ENCODE measurements at regions not wholly inside any gene's neighbourhood (a gene's known extent, or its start where the extent isn't known, plus 50 kb on each side); places are given as distances from the start of the nearest gene placed in this dataset.

DNA sequence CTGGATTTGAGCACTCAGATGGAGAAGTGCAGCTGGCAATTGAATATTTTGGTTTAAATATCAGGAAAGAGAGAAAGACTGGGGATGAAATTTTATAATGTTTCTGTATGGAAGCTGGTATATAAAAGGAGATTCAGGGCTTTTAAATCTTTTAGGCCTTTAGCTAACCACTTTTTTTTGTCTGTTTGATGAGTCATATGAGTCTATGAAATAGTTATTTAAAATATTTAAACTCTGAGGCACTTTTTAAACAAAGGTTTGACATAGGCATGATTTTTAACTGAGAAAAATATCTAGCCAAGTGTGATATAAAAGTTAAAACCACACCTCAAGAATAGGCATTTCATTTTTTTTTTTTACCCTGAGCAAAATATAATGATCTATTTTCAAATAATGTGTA, 944.3 kb downstream of the GATA3 start:
- TF ChIP-seq GATA3 (IDR thresholded peaks at IDR 0.05; ENCODE audit: low read depth, low read length) (no peak), GATA2 (IDR thresholded peaks at IDR 0.05; ENCODE audit: low read depth, low read length) (no peak)

DNA sequence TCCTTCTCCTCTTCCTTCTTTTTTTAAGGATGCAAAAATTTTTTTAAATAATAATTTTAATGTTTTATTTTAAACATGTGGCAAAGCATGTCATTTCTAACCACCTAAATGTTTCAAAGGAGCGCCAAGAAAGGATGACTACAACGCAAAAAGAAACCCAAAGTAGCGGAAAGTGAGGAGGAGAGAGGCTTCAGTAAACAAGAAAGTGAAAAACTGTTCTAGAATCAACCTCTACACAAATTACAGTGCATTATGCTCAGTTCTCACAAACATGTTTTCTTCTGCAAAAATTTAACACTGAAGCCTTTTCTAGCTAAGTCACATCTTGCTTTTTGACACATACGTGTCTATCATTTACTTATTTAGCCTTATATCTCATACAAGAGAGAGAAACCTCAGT, 948.6 kb downstream of the GATA3 start:
- TF ChIP-seq GATA2 (IDR thresholded peaks at IDR 0.05; ENCODE audit: low read depth, low read length) (no peak), GATA3 (IDR thresholded peaks at IDR 0.05; ENCODE audit: low read depth, low read length) (no peak)

DNA sequence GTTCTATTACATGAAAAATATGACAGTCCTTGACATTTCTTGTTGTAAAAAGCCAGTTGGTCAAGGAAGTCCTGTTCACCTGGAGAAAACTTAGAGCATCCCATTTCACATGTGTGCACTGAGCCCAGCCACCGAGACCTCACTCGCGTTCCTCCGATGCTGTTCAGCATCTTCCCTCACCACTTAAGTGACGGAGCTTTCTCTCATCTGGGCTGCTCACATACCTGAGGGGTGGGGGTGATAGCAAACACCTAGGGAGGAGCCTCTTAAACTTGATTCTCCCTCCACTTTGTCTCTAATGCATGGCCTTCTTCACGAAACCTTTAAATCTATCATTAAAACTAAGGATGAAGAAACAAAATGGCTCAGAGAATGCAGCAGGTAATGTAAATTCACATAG, 950.2 kb downstream of the GATA3 start:
- TF ChIP-seq GATA2 (IDR thresholded peaks at IDR 0.05; ENCODE audit: low read depth, low read length) (no peak), GATA3 (IDR thresholded peaks at IDR 0.05; ENCODE audit: low read depth, low read length) (no peak)

DNA sequence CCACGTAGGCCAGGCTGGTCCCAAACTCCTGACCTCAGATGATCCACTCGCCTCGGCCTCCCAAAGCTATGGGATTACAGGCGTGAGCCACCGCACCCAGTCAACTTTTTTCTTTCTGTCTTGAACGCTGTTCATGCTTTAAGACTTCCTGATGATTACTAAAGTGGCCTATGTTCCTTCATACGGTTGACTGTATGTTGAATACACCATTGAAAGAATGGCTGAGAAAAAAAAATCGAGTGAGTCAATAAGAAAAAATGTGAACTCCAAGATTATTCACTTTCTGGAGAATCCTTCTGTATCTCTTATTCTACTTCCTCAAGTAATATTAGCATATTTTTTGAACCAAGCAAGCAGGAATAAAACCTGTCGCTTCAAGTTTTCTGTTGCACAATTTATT, 955.0 kb downstream of the GATA3 start:
- TF ChIP-seq GATA2 (IDR thresholded peaks at IDR 0.05; ENCODE audit: low read depth, low read length), result no peak

DNA sequence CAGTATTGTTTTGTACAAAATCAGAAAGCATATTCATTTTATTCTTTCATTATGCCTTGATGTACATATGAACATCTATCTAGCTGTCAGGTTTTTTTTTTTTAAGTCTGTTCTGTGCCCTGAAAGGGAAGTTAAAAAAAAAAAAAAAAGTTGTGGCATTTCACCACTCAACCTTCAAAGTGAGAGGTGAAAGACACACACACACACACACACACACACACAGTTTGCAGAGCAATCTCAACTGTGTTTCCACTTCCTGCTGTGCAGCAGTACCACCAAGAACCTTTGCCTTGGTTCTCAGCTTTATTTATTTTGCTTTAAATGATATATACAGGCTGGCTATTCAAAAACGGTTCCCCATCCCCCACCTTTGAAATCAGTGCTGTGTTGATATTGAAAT, 955.6 kb downstream of the GATA3 start:
- TF ChIP-seq GATA3 (IDR thresholded peaks at IDR 0.05; ENCODE audit: low read depth, low read length) (no peak), GATA2 (IDR thresholded peaks at IDR 0.05; ENCODE audit: low read depth, low read length) (no peak)

DNA sequence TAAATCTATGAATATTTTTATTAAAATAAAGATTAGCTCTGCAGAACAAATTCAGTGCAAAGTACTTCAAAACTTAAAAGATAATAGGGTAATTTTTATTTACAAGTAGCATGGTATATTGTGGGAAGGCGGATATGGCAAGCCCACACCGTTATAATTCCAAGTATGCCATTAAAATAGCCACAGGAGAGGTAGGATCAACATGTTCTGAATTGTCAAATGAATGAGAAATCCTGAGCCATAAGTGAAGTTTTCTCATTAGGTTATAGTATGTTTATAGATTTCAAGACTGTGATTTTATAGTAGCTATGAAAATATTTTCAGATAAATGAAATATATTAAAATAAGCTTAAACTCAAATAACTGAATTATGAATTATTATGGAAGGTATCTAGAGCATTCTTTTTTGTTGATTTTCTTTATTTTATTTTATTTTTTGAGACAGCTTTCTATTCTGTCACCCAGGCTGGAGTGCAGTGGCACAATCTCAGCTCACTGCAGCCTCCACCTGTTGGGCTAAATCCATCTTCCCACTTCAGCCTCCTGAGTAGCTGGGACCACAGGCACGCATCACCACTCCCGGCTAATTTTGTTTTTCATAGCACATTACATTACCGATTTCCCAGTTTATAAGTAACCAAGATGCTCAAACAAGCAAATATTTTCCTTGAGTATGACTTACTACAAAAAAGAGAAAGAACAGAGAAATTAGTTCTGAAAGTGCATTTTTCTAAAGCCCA, 956.6 kb downstream of the GATA3 start:
- TF ChIP-seq GATA2 (IDR thresholded peaks at IDR 0.05; ENCODE audit: low read depth, low read length) (no peak), GATA3 (IDR thresholded peaks at IDR 0.05; ENCODE audit: low read depth, low read length) (no peak)

DNA sequence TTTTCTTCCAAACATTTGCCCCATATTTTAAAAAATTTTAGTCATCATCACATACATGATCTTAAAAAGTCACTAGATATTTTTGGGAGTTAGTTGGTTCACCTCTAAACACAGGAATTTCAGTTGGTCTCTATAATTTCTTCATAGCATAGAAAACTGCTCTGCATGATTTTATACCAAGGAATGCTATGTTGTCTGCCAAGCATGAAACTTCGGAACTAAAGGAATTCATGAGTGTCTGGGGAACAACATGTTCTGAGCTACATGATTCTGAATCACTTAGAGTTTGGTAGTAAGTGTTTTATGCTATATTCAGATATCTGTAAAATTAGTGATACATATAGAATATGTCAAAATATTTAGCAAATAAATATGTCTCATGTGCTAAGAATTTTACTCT, 957.8 kb downstream of the GATA3 start:
- no peak for TF ChIP-seq GATA2 (IDR thresholded peaks at IDR 0.05; ENCODE audit: low read depth, low read length)
- TF ChIP-seq GATA3 (IDR thresholded peaks at IDR 0.05; ENCODE audit: low read depth, low read length), result no peak

DNA sequence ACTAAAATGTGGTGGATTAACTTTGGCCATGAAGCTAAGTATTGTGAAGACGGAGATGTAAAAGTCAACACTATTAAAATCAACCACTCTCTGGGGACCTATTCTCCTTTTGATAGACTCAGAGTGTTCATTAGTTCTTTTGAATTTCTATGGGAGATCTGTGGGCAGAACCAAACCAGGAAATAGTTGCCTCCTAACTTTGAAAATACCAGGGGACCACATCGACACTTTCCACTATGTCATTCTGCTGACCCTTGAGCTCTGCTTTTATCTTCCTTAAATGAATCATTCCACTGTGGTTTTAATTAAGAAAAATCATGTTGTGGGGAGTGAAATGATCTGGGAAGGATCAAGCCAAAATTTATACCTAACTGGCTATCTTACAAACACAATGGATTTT, 960.5 kb downstream of the GATA3 start:
- no peak for TF ChIP-seq GATA3 (IDR thresholded peaks at IDR 0.05; ENCODE audit: low read depth, low read length)
- TF ChIP-seq GATA2 (IDR thresholded peaks at IDR 0.05; ENCODE audit: low read depth, low read length), result no peak

DNA sequence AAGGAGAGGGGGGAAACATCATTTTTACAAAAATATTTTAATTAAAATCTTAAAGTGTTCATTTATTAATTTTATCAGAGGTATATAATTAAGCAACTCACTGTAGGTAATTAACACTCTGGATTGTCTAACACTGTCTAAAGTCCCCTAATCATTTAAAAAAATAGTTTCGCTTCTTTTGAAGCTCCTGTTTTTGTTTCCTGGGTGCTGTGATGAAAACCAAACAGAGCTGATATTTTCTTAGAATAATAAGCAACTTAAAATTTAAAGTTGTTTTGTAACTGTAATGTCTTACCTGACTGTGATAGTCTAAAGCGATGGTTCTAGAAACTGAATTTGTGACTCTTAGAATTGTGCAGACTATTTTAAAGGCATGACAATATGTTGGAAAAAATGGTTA, 961.0 kb downstream of the GATA3 start:
- no peak for TF ChIP-seq GATA3 (IDR thresholded peaks at IDR 0.05; ENCODE audit: low read depth, low read length)
- TF ChIP-seq GATA2 (IDR thresholded peaks at IDR 0.05; ENCODE audit: low read depth, low read length), result no peak

DNA sequence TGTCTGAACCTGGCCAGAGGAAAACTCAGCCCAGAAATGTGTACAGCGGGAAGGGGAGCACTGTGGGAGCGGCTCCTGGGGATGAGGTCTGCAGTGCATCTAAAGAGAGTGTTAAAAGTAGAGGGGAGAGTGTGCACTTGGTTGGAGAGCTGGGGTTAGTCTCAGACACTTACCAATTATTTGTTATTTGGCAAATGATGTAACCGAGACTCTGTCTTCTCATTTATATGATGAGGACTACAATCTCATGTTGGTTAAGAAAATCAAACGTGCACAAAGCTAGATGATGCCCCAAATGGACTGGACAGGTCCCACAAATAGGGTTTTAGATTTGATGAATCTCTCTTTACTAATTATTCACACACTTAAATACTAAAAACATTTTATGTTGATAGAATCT, 962.4 kb downstream of the GATA3 start:
- TF ChIP-seq GATA3 (IDR thresholded peaks at IDR 0.05; ENCODE audit: low read depth, low read length), result no peak

DNA sequence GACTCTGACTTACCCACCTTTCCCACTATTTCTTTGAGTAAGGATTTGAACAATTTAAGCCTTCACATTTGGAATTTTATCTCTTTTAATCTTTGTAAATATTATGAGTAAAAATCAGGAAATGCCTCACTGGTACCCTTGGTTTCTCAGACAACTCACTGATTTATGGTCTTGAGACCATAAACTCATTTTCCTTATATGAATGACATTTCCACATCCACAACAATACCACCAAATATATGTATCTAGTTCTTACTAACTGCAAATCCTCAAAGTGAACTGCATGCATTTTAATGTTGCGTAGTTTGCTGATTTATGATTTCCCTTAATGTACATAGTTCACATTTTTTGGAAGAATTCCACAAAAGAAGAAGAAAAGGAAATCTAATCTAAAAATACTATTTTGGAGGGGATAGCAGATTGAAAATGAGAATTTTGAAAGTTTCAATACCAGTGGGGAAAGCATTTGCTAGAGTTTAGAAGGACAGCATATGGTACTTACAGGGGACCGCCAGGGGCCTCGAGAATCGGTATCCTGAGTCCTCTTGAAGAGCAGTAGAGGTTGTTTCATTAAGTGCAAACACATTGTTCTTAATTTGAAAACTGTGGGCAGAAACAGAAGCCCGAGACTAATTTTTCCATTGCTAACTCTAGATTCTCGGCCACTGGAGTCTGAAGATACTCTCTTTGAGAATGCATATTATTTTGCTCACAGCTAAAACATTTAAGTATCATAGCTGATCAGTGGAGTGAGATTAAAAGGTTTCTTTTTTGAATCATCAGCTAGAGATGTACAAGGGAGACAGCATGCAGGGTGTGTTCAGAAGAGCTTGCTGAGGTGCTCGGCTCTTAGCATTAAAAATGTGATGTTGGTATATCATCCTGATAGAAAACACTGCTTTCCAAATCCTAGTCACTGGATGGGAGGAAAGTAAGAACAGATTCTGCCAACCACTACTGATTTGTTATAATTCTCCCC, 964.0 kb downstream of the GATA3 start:
- TF ChIP-seq GATA2 (IDR thresholded peaks at IDR 0.05; ENCODE audit: low read depth, low read length) (no peak), GATA3 (IDR thresholded peaks at IDR 0.05; ENCODE audit: low read depth, low read length) (no peak)

DNA sequence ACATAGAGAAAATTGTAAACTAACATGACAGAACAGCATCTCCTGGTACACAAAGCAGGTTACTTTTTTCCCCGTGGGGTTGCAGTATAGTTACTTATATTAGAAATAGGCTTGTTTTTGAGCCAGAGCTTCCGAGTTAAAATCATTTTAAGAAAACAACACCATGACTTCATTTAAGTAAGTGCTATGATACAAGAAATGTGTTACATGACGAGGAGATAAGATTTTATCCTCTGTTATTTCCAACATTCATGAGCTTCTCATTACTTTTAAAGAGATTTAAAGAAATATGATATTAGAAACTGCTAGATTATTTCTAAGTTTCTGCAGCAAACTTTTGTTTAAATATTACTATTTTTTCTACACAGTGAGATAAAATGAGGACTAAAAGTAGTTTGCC, 968.7 kb downstream of the GATA3 start:
- TF ChIP-seq GATA2 (IDR thresholded peaks at IDR 0.05; ENCODE audit: low read depth, low read length), result no peak
- no peak for TF ChIP-seq GATA3 (IDR thresholded peaks at IDR 0.05; ENCODE audit: low read depth, low read length)

DNA sequence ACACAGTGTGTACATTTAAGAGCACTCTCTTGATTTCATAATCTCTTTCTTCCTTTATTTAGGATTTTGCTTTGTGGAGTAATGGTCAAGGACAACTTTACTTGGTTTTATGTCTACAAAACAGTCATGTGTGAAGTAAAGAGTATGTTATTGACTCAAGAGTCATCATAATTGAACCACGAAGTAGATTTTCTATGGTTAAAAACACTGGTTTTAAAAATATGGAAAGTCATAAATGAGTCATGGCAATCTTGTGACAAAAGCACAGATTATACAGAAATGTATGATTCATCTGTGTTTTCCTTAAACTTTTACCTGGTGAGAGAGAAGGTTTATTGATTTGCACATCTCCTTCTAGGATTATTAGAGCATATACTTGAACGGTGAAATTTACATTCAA, 969.7 kb downstream of the GATA3 start:
- TF ChIP-seq GATA2 (IDR thresholded peaks at IDR 0.05; ENCODE audit: low read depth, low read length) (no peak), GATA3 (IDR thresholded peaks at IDR 0.05; ENCODE audit: low read depth, low read length) (no peak)

DNA sequence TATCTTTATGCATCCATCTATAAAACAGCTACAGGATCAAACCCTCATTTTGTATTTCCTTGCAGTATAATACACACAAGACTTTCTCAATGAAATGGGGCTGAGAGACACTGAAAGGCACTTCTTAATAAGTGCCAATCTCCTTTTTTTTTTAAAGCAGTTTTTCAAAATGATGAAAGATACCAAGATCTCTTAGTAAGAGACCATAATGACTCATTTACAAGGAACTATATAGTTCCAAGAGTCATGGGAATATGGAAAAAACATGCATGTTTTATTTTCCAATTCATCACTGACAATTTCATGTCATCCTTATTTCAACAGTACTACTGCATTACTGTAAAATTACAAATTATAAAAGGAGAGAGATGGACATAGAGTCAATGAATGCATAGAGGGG, 973.7 kb downstream of the GATA3 start:
- TF ChIP-seq GATA2 (IDR thresholded peaks at IDR 0.05; ENCODE audit: low read depth, low read length) (no peak), GATA3 (IDR thresholded peaks at IDR 0.05; ENCODE audit: low read depth, low read length) (no peak)

DNA sequence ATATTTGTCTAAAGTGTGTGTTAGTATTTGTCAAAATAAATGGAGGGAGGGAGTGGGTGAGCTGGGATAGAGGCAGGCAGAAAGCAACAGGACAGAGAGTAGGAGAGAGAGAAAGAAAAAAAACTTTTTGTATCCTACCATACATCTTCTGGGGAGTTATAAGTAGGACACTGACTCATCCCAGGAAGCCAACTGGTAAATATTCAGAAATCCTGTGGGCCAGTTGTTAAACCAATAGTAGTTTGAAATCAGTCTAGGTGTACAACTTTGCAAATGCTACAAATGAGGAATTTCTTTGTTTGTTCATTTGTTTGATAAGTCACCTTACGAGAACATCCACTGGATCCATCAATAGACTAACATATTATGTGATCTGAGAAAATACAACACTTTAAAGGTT, 980.9 kb downstream of the GATA3 start:
- TF ChIP-seq GATA3 (IDR thresholded peaks at IDR 0.05; ENCODE audit: low read depth, low read length) (no peak), GATA2 (IDR thresholded peaks at IDR 0.05; ENCODE audit: low read depth, low read length) (no peak)

All from SH-SY5Y (cell line).